ENCODE measurements at regions not wholly inside any gene's neighbourhood (a gene's known extent, or its start where the extent isn't known, plus 50 kb on each side); places are given as distances from the start of the nearest gene placed in this dataset.
"Not testable (repeated sequence)": the region's sequence is repeated elsewhere in the genome, so short reads cannot be mapped to it uniquely, and the experiment has no call there.

DNA sequence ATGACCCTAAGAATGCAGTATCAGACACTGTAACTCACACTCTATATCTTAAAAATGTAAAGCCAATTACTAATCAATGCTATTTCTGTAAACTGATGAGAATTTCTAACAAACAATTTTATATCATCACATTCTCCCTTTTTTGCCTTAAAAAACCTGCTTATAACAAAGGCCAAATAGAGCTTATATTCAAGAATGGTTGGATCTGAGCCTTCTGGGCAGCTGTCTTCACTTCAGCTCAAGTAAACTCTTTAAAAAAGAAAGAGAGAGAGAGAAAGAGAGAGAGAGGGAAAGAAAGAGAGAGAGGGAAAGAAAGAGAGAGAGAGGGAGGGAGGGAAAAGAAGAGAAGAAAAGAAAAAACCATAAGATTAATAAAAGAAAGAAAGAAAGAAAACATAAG is 231.8 kb downstream of the KCNE4 start:
- H3K4me1 ChIP-seq (ENCODE audit: insufficient read depth), result no peaks in the 10 kb centered on the region
- H3K9me3 ChIP-seq, result no peaks in the 10 kb centered on the region
- TF ChIP-seq EP300 (IDR thresholded peaks at IDR 0.05) (no peak), POLR2A (IDR thresholded peaks at IDR 0.05) (no peak)
- TF ChIP-seq, protein P1, sequence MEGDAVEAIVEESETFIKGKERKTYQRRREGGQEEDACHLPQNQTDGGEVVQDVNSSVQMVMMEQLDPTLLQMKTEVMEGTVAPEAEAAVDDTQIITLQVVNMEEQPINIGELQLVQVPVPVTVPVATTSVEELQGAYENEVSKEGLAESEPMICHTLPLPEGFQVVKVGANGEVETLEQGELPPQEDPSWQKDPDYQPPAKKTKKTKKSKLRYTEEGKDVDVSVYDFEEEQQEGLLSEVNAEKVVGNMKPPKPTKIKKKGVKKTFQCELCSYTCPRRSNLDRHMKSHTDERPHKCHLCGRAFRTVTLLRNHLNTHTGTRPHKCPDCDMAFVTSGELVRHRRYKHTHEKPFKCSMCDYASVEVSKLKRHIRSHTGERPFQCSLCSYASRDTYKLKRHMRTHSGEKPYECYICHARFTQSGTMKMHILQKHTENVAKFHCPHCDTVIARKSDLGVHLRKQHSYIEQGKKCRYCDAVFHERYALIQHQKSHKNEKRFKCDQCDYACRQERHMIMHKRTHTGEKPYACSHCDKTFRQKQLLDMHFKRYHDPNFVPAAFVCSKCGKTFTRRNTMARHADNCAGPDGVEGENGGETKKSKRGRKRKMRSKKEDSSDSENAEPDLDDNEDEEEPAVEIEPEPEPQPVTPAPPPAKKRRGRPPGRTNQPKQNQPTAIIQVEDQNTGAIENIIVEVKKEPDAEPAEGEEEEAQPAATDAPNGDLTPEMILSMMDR (IDR thresholded peaks at IDR 0.05), result no peak
- DNase-seq, result no peak
- H3K27ac ChIP-seq, result no peak overlapping the region
- H3K4me3 ChIP-seq, result no peak overlapping the region
- no peaks in the 10 kb centered on the region for H3K27me3 ChIP-seq
- intact Hi-C loops (cut with DNase I), result no loop called here
- no peaks in the 10 kb centered on the region for H3K36me3 ChIP-seq

DNA sequence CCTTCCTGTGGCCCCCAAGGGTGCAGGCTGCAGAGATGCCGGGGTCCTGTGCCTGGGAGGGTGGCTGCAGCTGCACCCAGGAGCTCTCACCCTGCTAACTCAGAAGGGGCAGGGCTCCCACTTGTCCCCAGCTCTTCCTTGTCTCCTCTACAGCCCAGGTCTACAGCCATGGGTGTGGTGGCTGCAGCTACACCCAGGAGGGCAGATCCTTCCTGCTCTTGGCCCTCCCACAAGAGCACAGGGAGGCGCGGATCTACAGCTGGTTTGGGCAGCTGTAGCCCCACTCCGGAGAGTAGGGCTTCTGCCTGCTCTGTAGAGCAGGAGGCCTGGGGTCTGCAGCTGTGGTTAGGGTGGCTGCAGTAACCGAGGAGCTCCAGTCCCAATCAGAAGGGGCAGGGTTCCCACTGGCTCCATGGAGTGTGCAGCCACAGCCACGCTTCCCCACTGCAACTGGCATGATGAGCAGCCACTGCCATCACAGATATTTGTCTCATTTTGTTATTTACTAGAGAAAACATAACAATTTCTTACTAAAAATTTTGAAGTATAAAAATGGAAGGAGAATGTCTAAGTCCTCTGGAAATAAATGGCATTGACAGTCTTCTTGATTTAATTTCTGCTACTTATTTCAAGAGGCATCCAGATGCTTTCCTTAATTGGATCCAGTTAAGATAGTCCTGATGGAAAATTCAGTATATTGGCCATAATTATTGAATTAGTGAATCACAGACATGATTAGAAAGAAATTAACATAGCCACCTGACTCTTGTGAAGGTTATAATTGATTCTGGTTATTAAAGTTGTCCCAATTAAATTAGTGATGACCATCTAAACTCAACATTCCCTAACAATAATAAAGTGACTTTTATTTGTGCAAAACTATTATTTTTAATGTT is 233.6 kb downstream of the KCNE4 start:
- DNase-seq, result no peak
- Histone ChIP-seq H3K4me1 (ENCODE audit: insufficient read depth) (no peaks in the 10 kb centered on the region), H3K9me3 (no peaks in the 10 kb centered on the region), H3K27me3 (no peaks in the 10 kb centered on the region), H3K4me3 (no peak overlapping the region), H3K36me3 (no peaks in the 10 kb centered on the region), H3K27ac (no peak overlapping the region)
- no peak for TF ChIP-seq POLR2A (IDR thresholded peaks at IDR 0.05)
- TF ChIP-seq, protein P1 (IDR thresholded peaks at IDR 0.05), result no peak
- no peak for TF ChIP-seq EP300 (IDR thresholded peaks at IDR 0.05)
- intact Hi-C loops (cut with DNase I), result no loop called here
- 93 to 94% (median 93%) methylated on average over 6 of the region's 6 CpGs for WGBS, 3 donors

DNA sequence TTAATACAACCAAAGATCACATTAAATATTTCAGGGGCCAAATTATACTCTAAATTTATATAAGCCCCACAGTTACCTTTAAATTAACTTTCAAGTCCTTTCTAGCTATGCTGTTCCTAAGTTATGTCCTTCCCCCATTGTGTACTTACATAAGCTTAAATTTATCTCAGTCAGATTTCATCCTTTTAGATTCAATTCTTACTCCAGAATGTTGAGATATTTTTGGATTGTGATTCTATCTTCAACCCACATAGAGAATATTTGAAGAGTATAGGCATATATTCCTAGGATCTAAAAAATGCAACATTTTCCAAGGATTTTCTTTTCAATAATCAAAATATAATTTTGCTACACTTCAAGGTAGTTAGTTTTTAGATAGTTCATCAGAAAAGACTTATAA is 242.8 kb downstream of the KCNE4 start:
- intact Hi-C loops (cut with DNase I), result no loop called here
- DNase-seq, result no peak
- no peaks in the 10 kb centered on the region for H3K36me3 ChIP-seq
- no peaks in the 10 kb centered on the region for H3K27me3 ChIP-seq
- H3K4me1 ChIP-seq (ENCODE audit: insufficient read depth), result no peaks in the 10 kb centered on the region
- no peak for TF ChIP-seq POLR2A (IDR thresholded peaks at IDR 0.05)
- no peak for TF ChIP-seq EP300 (IDR thresholded peaks at IDR 0.05)
- TF ChIP-seq, protein P1 (IDR thresholded peaks at IDR 0.05), result no peak
- H3K9me3 ChIP-seq, result no peaks in the 10 kb centered on the region
- no peak overlapping the region for H3K4me3 ChIP-seq
- H3K27ac ChIP-seq, result no peak overlapping the region

DNA sequence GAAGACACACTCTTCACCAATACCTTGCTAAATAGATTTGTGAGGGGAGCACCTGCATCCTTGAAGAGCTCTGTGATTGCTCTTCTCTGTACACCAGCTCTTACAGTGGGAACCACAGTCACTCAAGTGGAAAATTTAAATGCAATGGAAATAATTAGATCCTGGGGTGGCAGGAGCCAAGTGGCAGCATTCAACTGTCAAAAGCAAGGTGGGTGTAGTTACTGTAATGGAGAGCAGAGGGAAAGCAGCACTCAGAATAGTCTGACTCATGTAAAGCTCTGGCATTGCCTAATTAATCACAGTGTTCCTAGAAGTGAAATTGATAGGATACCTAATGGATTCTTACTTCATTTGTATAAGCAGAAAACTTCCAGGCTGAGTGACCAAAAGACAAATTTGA is 245.8 kb downstream of the KCNE4 start:
- no peak overlapping the region for H3K4me3 ChIP-seq
- intact Hi-C loops (cut with DNase I), result no loop called here
- H3K9me3 ChIP-seq, result no peaks in the 10 kb centered on the region
- no peaks in the 10 kb centered on the region for H3K4me1 ChIP-seq (ENCODE audit: insufficient read depth)
- H3K36me3 ChIP-seq, result no peaks in the 10 kb centered on the region
- H3K27ac ChIP-seq, result no peak overlapping the region
- TF ChIP-seq POLR2A (IDR thresholded peaks at IDR 0.05) (no peak), EP300 (IDR thresholded peaks at IDR 0.05) (no peak)
- TF ChIP-seq, protein P1 (IDR thresholded peaks at IDR 0.05), result no peak
- no peaks in the 10 kb centered on the region for H3K27me3 ChIP-seq
- no peak for DNase-seq

- DNase-seq; H3K4me1 ChIP-seq (ENCODE audit: insufficient read depth); H3K36me3 ChIP-seq; H3K27ac ChIP-seq; H3K27me3 ChIP-seq; H3K9me3 ChIP-seq; intact Hi-C loops (cut with DNase I); H3K4me3 ChIP-seq: not testable (repeated sequence)
- WGBS, 3 donors, result 87 to 93% (median 90%) methylated on average over 4 of the region's 4 CpGs
Measured at GRCh38 chr2:223298329-223298728, 246.3 kb downstream of the KCNE4 start.
